ENCODE measurements at regions not wholly inside any gene's neighbourhood (a gene's known extent, or its start where the extent isn't known, plus 50 kb on each side); places are given as distances from the start of the nearest gene placed in this dataset.
"Not testable (repeated sequence)": the region's sequence is repeated elsewhere in the genome, so short reads cannot be mapped to it uniquely, and the experiment has no call there.

DNA sequence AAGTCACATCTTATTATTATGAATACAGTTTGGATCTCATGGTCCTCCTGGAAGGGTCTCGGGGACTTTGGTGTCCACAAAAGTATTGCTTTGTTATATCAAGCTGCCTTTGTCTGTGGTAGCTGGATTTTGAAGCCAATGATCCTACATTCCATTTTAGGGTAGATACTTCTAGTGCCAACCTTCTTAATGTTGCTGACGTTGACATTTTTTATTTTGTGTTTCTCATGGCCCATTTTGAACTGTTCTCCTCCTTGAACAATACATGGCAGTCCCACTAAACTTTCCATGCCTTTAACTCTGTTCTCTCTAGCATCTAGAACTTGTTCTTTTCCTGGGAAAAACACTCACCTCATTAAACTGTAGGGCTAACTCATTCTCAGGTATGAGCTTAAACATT is 425.8 kb downstream of the KCTD16 start:
- no peak overlapping the region for H3K4me2 ChIP-seq (ENCODE audit: low read depth, low read length, poor library complexity, severe bottlenecking)
- no peaks in the 10 kb centered on the region for H3K79me2 ChIP-seq (ENCODE audit: insufficient read depth, low read length)
- H3K9me2 ChIP-seq (replicated peaks; ENCODE audit: low read depth, low read length): no peaks in the 10 kb centered on the region
- no peaks in the 10 kb centered on the region for H4K20me1 ChIP-seq (ENCODE audit: insufficient read depth, low read length, poor library complexity, severe bottlenecking)
- H3K9me3 ChIP-seq (ENCODE audit: insufficient read depth, low read depth, low read length): no peaks in the 10 kb centered on the region
- H3K9ac ChIP-seq (ENCODE audit: low read depth, low read length, poor library complexity, severe bottlenecking): no peak overlapping the region
- no peaks in the 10 kb centered on the region for H3K36me3 ChIP-seq (ENCODE audit: insufficient read depth, low read length)
- no peaks in the 10 kb centered on the region for H3K27me3 ChIP-seq (ENCODE audit: insufficient read depth, low read length, poor library complexity, severe bottlenecking)
- no peak overlapping the region for H2AFZ ChIP-seq (ENCODE audit: low read length)
- no peak for TF ChIP-seq EZH2phosphoT487 (IDR thresholded peaks at IDR 0.05; ENCODE audit: borderline replicate concordance)
- TF ChIP-seq, protein P1, sequence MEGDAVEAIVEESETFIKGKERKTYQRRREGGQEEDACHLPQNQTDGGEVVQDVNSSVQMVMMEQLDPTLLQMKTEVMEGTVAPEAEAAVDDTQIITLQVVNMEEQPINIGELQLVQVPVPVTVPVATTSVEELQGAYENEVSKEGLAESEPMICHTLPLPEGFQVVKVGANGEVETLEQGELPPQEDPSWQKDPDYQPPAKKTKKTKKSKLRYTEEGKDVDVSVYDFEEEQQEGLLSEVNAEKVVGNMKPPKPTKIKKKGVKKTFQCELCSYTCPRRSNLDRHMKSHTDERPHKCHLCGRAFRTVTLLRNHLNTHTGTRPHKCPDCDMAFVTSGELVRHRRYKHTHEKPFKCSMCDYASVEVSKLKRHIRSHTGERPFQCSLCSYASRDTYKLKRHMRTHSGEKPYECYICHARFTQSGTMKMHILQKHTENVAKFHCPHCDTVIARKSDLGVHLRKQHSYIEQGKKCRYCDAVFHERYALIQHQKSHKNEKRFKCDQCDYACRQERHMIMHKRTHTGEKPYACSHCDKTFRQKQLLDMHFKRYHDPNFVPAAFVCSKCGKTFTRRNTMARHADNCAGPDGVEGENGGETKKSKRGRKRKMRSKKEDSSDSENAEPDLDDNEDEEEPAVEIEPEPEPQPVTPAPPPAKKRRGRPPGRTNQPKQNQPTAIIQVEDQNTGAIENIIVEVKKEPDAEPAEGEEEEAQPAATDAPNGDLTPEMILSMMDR (conservative IDR thresholded peaks at IDR 0.05; ENCODE audit: low read length): no peak
- H3K4me1 ChIP-seq (ENCODE audit: insufficient read depth, low read length, poor library complexity, severe bottlenecking): no peaks in the 10 kb centered on the region
- no peak overlapping the region for H3K4me3 ChIP-seq (ENCODE audit: low read length, poor library complexity, severe bottlenecking)
- H3F3A ChIP-seq (ENCODE audit: low read depth): no peaks in the 10 kb centered on the region

DNA sequence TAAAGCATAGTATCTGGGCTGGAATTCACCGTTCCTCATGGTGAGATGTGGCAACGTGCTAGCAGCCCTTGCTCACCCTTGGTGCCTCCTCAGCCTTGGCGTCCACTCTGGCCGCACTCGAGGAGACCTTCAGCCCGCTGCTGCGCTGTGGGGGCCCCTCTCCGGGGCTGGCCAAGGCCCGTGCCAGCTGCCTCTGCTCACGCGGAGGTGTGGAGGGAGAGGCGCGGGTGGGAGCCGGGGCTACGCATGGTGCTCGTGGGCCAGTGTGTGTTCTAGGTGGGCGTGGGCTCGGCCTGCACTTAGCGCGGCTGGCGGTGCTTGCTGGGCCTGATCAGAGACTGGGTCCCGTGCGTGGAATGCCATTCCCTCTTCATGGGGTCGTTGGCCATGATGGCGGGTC is 424.2 kb downstream of the KCTD16 start:
- no peak overlapping the region for H3K4me3 ChIP-seq (ENCODE audit: low read length, poor library complexity, severe bottlenecking)
- H3F3A ChIP-seq (ENCODE audit: low read depth): no peaks in the 10 kb centered on the region
- H3K4me1 ChIP-seq (ENCODE audit: insufficient read depth, low read length, poor library complexity, severe bottlenecking): no peaks in the 10 kb centered on the region
- no peak for TF ChIP-seq EZH2phosphoT487 (IDR thresholded peaks at IDR 0.05; ENCODE audit: borderline replicate concordance)
- TF ChIP-seq, protein P1 (conservative IDR thresholded peaks at IDR 0.05; ENCODE audit: low read length): no peak
- no peak overlapping the region for H3K4me2 ChIP-seq (ENCODE audit: low read depth, low read length, poor library complexity, severe bottlenecking)
- no peak overlapping the region for H3K9ac ChIP-seq (ENCODE audit: low read depth, low read length, poor library complexity, severe bottlenecking)
- no peaks in the 10 kb centered on the region for H3K9me3 ChIP-seq (ENCODE audit: insufficient read depth, low read depth, low read length)
- H3K36me3 ChIP-seq (ENCODE audit: insufficient read depth, low read length): no peaks in the 10 kb centered on the region
- no peaks in the 10 kb centered on the region for H4K20me1 ChIP-seq (ENCODE audit: insufficient read depth, low read length, poor library complexity, severe bottlenecking)
- H3K79me2 ChIP-seq (ENCODE audit: insufficient read depth, low read length): no peaks in the 10 kb centered on the region
- no peaks in the 10 kb centered on the region for H3K27me3 ChIP-seq (ENCODE audit: insufficient read depth, low read length, poor library complexity, severe bottlenecking)
- H2AFZ ChIP-seq (ENCODE audit: low read length): no peak overlapping the region
- H3K9me2 ChIP-seq (replicated peaks; ENCODE audit: low read depth, low read length): no peaks in the 10 kb centered on the region

DNA sequence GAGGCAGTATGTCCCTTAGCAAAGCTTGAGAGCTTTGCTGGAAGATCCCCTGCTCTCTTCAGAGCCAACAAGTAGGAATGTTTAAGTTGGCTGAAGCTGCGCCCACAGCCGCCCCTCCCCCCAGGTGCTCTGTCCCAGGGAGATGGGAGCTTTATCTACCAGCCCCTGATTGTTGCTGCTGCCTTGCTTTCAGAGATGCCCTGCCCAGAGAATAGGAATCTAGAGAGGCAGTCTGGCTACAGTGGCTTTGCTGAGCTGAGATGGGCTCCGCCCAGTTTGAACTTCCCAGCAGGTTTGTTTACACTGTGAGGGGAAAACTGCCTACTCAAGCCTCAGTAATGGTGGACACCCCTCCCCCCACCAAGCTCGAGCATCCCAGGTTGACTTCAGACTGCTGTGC is 423.6 kb downstream of the KCTD16 start:
- H3K36me3 ChIP-seq (ENCODE audit: insufficient read depth, low read length); H3K4me2 ChIP-seq (ENCODE audit: low read depth, low read length, poor library complexity, severe bottlenecking); H3K4me1 ChIP-seq (ENCODE audit: insufficient read depth, low read length, poor library complexity, severe bottlenecking); H3K79me2 ChIP-seq (ENCODE audit: insufficient read depth, low read length); H3K27me3 ChIP-seq (ENCODE audit: insufficient read depth, low read length, poor library complexity, severe bottlenecking); H3F3A ChIP-seq (ENCODE audit: low read depth); H4K20me1 ChIP-seq (ENCODE audit: insufficient read depth, low read length, poor library complexity, severe bottlenecking); H3K9ac ChIP-seq (ENCODE audit: low read depth, low read length, poor library complexity, severe bottlenecking); H3K4me3 ChIP-seq (ENCODE audit: low read length, poor library complexity, severe bottlenecking); H2AFZ ChIP-seq (ENCODE audit: low read length); H3K9me3 ChIP-seq (ENCODE audit: insufficient read depth, low read depth, low read length); H3K9me2 ChIP-seq (replicated peaks; ENCODE audit: low read depth, low read length): not testable (repeated sequence)

DNA sequence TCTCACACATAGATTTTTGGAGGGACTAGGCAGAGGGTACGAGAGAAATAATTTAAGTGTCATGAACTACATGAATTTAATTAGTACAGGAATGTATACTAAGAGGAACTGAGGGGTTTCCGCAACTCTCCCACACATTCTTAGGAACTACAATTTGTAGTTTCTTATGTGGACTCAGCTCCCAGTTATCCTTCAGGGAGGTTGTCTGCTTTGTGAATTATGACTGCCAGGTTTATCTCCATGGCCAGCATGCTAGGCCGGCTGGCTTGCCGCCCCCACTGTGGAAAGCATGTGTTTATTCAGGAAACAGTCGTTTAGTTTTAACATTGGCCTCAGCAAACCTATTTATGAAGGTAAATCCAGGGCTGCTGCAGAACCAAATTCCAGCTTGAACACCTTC is 415.0 kb downstream of the KCTD16 start:
- Histone ChIP-seq H3K27me3 (ENCODE audit: insufficient read depth, low read length, poor library complexity, severe bottlenecking) (no peaks in the 10 kb centered on the region), H3F3A (ENCODE audit: low read depth) (no peaks in the 10 kb centered on the region), H4K20me1 (ENCODE audit: insufficient read depth, low read length, poor library complexity, severe bottlenecking) (no peaks in the 10 kb centered on the region), H2AFZ (ENCODE audit: low read length) (no peak overlapping the region), H3K36me3 (ENCODE audit: insufficient read depth, low read length) (no peaks in the 10 kb centered on the region), H3K9me3 (ENCODE audit: insufficient read depth, low read depth, low read length) (no peaks in the 10 kb centered on the region), H3K4me1 (ENCODE audit: insufficient read depth, low read length, poor library complexity, severe bottlenecking) (no peaks in the 10 kb centered on the region), H3K79me2 (ENCODE audit: insufficient read depth, low read length) (no peaks in the 10 kb centered on the region), H3K9ac (ENCODE audit: low read depth, low read length, poor library complexity, severe bottlenecking) (no peak overlapping the region), H3K9me2 (replicated peaks; ENCODE audit: low read depth, low read length) (no peaks in the 10 kb centered on the region), H3K4me3 (ENCODE audit: low read length, poor library complexity, severe bottlenecking) (no peak overlapping the region), H3K4me2 (ENCODE audit: low read depth, low read length, poor library complexity, severe bottlenecking) (no peak overlapping the region)
- TF ChIP-seq EZH2phosphoT487 (IDR thresholded peaks at IDR 0.05; ENCODE audit: borderline replicate concordance): no peak
- TF ChIP-seq, protein P1 (conservative IDR thresholded peaks at IDR 0.05; ENCODE audit: low read length): no peak
